Ishikawa (cell line): ENCODE measurements at regions not wholly inside any gene's neighbourhood (a gene's known extent, or its start where the extent isn't known, plus 50 kb on each side); places are given as distances from the start of the nearest gene placed in this dataset.

Experiments
- EP300 ChIP-seq: IDR thresholded peaks from 2 replicates; pipeline ENCODE4 v1.6.1; 2012; ENCODE audit warnings: borderline replicate concordance
- FOXM1 ChIP-seq: IDR thresholded peaks from 2 replicates; pipeline ENCODE4 v1.6.1; 2012; ENCODE audit warnings: low read depth, borderline replicate concordance
- REST ChIP-seq: IDR thresholded peaks from 2 replicates; pipeline ENCODE4 v1.6.1; 2012; ENCODE audit warnings: low read depth, mild to moderate bottlenecking
- YY1 ChIP-seq: IDR thresholded peaks from 2 replicates; pipeline ENCODE4 v1.6.1; 2012; ENCODE audit warnings: low read depth

- TF ChIP-seq FOXM1: no peak
- no peak for TF ChIP-seq REST
- TF ChIP-seq YY1: no peak
- TF ChIP-seq EP300: no peak
Observed at GRCh38 chr10:94260455-94260854, 102.3 kb downstream of the NOC3L start.
